Stimulated activated CD4-positive, alpha-beta T cell treated with anti-CD3 and anti-CD28 coated beads, Interleukin-12 subunit alpha, Interleukin-12 subunit beta, amount 100 ng/mL, for 48 hours (primary cell): ENCODE measurements at regions not wholly inside any gene's neighbourhood (a gene's known extent, or its start where the extent isn't known, plus 50 kb on each side); places are given as distances from the start of the nearest gene placed in this dataset.

ENCODE experiments used
- DNase-seq, 3 donors: peaks; one replicate each; pipeline ENCODE4 v3.0.0-alpha.2; 2020; ENCODE audit warnings: low read depth in 2 of 3, low spot score in 1 of 3

- DNase-seq, result no peak
Observed at GRCh38 chr1:79325705-79326104, 319.2 kb upstream of the ADGRL4 start.

GRCh38 chr1:79325126-79325525 is 318.6 kb upstream of the ADGRL4 start:
- no peak for DNase-seq

- no peak for DNase-seq
Observed at GRCh38 chr1:79323239-79324025, 316.9 kb upstream of the ADGRL4 start.

GRCh38 chr1:79322511-79323027 is 316.0 kb upstream of the ADGRL4 start:
- DNase-seq, result no peak

- DNase-seq, result no peak
Observed at GRCh38 chr1:79312438-79312837, 305.9 kb upstream of the ADGRL4 start.

- no peak for DNase-seq
Observed at GRCh38 chr1:79310609-79311008, 304.1 kb upstream of the ADGRL4 start.

- no peak for DNase-seq
Observed at GRCh38 chr1:79304131-79304530, 297.6 kb upstream of the ADGRL4 start.

- DNase-seq, result no peak
Observed at GRCh38 chr1:79303040-79303439, 296.5 kb upstream of the ADGRL4 start.

- no peak for DNase-seq
Observed at GRCh38 chr1:79302380-79302930, 295.9 kb upstream of the ADGRL4 start.

GRCh38 chr1:79295967-79296366 is 289.4 kb upstream of the ADGRL4 start:
- DNase-seq, result no peak

GRCh38 chr1:79293611-79294010 is 287.1 kb upstream of the ADGRL4 start:
- DNase-seq, result no peak

- no peak for DNase-seq
Observed at GRCh38 chr1:79290927-79291474, 284.5 kb upstream of the ADGRL4 start.

GRCh38 chr1:79287982-79288381 is 281.5 kb upstream of the ADGRL4 start:
- no peak for DNase-seq

- no peak for DNase-seq
Observed at GRCh38 chr1:79285667-79286066, 279.1 kb upstream of the ADGRL4 start.

- DNase-seq, result no peak
Observed at GRCh38 chr1:79283451-79283850, 276.9 kb upstream of the ADGRL4 start.

GRCh38 chr1:79281442-79281841 is 274.9 kb upstream of the ADGRL4 start:
- no peak for DNase-seq

GRCh38 chr1:79271759-79272158 is 265.2 kb upstream of the ADGRL4 start:
- DNase-seq, result no peak

GRCh38 chr1:79264975-79265818 is 258.7 kb upstream of the ADGRL4 start:
- DNase-seq, result no peak

GRCh38 chr1:79264285-79264684 is 257.8 kb upstream of the ADGRL4 start:
- DNase-seq, result no peak

GRCh38 chr1:79262745-79263258 is 256.3 kb upstream of the ADGRL4 start:
- DNase-seq, result no peak
